ENCODE measurements at regions not wholly inside any gene's neighbourhood (a gene's known extent, or its start where the extent isn't known, plus 50 kb on each side); places are given as distances from the start of the nearest gene placed in this dataset.

DNA sequence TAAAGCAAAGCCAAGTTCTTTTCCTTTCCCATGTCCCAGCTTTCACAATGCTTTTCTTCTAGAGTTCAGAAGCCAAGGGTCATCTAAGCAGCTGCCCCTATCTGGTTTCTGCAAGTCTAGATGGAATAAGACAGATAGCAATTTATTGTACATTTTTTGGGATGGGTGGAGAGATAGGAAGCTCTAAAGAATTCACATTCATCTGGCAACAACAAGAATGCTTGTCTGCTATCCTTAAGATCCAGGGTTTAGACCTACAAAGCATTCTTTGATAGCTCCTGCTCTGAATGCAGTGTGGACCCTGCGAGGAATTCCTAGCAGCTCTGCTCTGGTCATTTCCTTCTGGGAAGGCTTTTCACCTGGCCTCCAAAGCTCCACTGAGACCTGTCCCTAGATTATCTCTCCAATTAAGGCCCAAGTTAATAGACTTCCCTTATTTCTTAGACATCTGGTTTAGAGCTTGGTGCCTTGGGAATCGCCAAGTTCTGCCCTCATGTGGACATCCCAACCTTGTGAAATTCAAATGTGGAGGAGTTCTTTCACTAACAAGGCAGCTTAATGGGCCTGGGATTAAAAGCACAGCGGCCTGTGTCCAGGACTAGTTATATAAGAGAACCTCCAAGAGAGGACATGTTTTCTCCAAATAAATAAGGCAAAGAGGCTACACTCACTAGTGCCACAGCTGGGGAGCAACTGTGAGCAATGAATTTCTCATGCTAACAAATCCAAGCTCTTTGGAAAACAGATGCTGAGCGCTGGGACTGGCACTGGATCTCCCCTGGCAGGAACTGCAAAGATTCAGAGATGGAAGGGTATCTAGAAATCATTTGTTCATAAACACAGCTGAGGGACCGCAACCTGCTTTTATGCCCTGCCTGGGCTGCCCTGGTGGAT is 384.5 kb upstream of the DDHD1 start:
- DNase-seq: no peak

- no peak for DNase-seq
Measured at GRCh38 chr14:53536446-53536845, 383.3 kb upstream of the DDHD1 start.

DNA sequence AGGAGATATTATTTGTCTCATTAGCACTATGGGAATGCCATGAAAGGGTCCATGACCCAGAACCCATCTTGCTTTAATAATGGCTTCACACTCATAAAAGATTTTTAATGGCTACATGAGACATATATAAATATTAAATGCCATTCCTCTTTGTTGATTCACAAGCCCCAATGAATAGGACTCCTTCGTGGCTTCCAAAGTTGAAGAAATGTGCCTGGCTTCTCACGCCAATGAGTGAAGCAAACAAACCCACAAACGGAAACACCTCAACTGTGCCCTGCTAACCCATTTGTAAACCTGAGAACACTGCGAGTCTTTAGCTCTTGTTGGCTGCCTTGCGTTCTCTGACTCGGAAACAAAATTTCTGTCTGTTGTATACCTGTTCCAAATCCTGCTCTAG is 381.7 kb upstream of the DDHD1 start:
- DNase-seq: no peak

GRCh38 chr14:53533384-53533970 is 380.4 kb upstream of the DDHD1 start:
- no peak for DNase-seq

DNA sequence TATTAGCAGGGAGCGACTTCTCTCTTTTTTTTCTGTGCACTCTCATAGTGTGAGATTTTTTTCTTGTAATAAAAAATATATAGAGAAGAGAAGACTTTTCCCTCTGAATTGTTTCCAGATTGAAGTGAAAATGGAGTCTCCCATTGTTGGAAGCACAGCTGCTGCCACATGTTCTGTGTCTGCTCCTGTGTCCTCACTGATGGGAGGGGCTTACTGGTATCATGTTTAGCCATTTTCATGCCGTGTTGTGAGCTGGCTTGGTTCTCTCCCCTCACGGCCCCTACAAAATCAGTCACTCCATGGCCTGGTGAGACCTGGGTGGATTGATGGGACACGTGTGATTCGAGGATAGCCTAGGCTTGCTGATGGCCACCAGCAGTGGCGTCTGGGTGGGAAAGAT is 379.7 kb upstream of the DDHD1 start:
- no peak for DNase-seq

- no peak for DNase-seq
Measured at GRCh38 chr14:53531730-53532129, 378.6 kb upstream of the DDHD1 start.

DNA sequence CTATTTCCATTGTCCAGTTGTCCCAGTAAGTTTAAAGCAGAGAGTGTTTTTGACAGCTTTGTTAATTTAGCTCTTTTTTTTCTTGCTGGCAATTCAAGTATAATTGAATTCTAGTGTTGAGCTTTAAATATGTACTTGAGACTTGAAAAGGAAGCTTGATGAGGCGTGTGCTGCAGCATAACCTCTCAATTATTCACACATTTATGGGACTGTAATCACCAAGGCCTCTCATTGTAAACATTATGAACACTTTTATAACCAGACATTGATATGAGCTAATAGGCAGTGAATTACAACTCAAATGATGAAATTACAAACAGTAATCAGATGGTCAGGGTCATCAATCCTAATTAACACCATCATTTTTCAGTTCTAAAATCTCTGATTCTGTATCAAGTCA is 378.0 kb upstream of the DDHD1 start:
- DNase-seq: no peak

DNA sequence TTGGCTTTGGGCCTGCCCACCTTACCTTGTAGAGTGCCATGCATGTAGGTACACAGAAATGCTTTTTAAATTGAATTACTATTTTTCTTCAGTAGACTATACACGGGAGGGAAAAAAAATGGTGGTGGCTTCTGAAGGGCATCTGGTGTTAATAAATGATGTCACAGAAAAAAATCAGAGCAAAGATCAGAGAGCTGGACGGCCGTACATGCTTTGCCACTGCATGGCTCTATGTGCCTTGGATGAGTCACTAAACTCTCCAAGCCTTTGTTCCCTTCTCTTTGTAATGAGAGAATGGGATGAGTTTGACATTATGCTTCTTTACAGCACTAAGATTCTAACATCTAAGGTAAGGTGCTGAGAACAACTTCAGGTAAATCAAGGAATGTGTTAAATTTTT is 376.4 kb upstream of the DDHD1 start:
- no peak for DNase-seq

DNA sequence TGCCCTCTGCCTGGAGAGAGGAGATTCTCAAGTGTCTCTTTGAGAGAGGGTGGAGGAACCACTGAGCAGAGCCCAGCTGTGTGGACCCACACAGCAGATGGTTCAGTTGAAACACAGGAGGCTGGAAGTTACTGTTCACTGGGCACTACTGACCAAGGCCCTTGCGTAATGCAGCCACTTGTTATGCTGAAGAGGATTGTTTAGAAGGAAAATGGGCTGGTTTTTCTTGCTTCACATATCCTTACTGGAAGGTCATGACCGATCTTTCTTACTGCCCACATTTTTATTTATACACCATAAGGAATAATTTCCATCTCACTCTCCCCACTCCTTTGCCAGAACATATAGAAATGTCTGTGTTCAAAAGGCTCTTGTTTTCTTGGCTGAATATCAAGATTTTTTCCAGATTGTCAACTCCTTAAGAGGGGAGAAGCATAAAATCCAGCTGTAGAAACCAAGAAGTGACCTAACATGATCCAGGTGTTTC is 375.1 kb upstream of the DDHD1 start:
- no peak for DNase-seq

- no peak for DNase-seq
Measured at GRCh38 chr14:53526200-53526599, 373.1 kb upstream of the DDHD1 start.

- no peak for DNase-seq
Measured at GRCh38 chr14:53525608-53526007, 372.5 kb upstream of the DDHD1 start.

GRCh38 chr14:53524391-53524790 is 371.3 kb upstream of the DDHD1 start:
- DNase-seq: no peak

GRCh38 chr14:53523226-53523625 is 370.1 kb upstream of the DDHD1 start:
- no peak for DNase-seq

- DNase-seq: no peak
Measured at GRCh38 chr14:53520078-53520928, 367.2 kb upstream of the DDHD1 start.

DNA sequence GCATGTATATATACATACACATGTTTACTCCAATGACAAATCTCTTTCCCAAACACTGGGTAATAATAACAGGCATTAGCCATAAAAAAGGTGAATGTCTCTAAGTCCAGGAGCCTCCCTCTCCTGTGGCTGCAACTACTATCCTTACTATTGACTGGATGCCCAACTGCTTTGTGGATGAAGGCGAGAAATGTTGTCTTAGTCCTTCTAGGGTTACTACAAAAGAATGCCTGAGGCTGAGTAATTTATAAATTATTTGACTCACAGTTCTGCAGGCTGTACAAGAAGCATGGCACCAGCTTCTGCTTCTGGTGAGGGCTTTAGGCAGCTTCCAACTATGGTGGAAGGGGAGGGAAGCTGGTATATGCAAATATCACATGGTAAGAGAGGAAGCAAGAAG is 366.0 kb upstream of the DDHD1 start:
- DNase-seq: no peak

GRCh38 chr14:53517270-53517960 is 364.3 kb upstream of the DDHD1 start:
- no peak for DNase-seq

- no peak for DNase-seq
Measured at GRCh38 chr14:53516261-53516774, 363.2 kb upstream of the DDHD1 start.

DNA sequence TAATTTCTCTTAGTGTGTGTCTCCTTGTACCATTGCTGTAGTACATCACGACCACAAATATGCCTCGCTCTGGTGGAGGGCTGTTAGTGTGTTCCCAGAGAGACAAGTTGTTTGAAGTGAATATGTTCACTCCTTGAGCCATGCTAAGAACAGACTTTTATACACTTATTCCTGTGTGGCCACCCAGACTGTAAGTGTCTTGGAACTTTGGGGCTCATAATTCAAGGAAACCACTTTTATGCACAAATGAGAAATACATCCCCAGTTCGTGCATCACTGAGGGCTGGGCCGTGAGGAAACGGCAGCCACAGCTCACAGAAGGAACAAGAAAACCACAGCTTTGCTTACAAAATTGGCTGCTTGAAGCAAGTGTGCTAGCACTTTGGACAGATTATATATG is 362.2 kb upstream of the DDHD1 start:
- no peak for DNase-seq

DNA sequence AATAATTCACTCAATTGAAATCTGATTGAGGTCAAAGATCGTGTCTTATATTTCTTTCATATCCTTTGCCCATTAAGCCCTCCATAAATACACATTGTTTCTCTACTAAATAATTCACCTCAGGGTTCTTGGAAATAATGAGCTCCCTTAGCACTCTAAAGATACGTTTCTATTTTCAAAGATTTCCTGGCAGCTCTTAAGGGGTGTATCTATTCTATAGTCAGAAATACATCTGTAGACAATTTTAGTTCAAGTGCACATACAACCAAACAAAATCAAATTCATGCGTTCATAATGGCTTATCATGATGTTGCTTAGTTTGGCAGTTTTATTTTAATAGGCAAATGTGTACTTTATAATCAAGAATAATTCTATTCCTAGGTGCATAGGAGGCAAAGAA is 361.1 kb upstream of the DDHD1 start:
- no peak for DNase-seq

DNA sequence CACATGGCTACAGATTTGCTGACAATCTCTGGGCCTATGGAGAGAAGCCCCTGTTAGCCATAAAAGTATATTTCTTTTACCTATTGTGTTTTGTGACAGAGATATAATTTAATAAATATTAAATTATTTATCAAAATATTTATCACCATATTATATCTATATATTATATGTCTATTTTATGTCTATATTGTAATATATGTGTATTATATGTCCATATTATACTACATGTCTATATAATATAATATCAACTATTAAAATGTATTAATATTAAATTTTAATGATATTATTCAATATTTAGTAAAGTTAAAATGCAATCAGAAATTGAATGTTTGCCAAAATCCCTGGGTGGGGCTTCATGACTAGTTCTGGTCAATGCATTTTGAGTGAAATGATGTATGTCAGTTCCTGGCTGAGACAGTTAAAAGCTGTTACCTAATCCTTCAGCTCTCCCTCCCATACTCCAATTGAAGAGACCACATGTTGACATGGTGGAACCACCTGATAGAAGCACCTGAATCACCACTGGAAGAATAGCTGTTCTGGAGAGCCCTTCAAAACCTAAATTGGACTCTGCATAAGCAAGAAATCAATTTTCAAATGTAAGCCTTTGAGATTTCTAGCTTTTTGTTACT is 357.3 kb upstream of the DDHD1 start:
- no peak for DNase-seq

GRCh38 chr14:53509276-53510244 is 356.4 kb upstream of the DDHD1 start:
- DNase-seq: no peak
